Progenitor cell of endocrine pancreas (in vitro differentiated cells): ENCODE measurements at regions not wholly inside any gene's neighbourhood (a gene's known extent, or its start where the extent isn't known, plus 50 kb on each side); places are given as distances from the start of the nearest gene placed in this dataset.

ENCODE experiments used
- DNase-seq: peaks from one replicate; pipeline ENCODE4 v3.0.0; 2021; ENCODE audit warnings: low spot score; ENCODE audit not compliant: unreplicated experiment
- H3K27ac Mint-ChIP-seq: 2 replicates; pipeline ENCODE4 v1.8.0; 2021; ENCODE audit warnings: mild to moderate bottlenecking, moderate library complexity, mixed read lengths
- H3K27me3 Mint-ChIP-seq: 2 replicates; pipeline ENCODE4 v1.8.0; 2021; ENCODE audit warnings: mixed read lengths
- H3K36me3 Mint-ChIP-seq: 2 replicates; pipeline ENCODE4 v1.8.0; 2022; ENCODE audit warnings: mixed read lengths; ENCODE audit not compliant: insufficient read depth
- H3K4me1 Mint-ChIP-seq: 2 replicates; pipeline ENCODE4 v1.8.0; 2021; ENCODE audit warnings: low read depth, mixed read lengths
- H3K4me3 Mint-ChIP-seq: 2 replicates; pipeline ENCODE4 v1.8.0; 2021; ENCODE audit warnings: low read depth, mild to moderate bottlenecking, moderate library complexity, mixed read lengths
- H3K9me3 Mint-ChIP-seq: 2 replicates; pipeline ENCODE4 v1.8.0; 2021; ENCODE audit warnings: low read depth, mixed read lengths
- CTCF ChIP-seq: fragments of 200-600 bp; sonication (generic); IDR thresholded peaks from one replicate; pipeline ENCODE4 v1.5.0; 2021; ENCODE audit warnings: antibody characterized with exemption, mild to moderate bottlenecking; ENCODE audit not compliant: unreplicated experiment

- no peak for DNase-seq
- H3K9me3 Mint-ChIP-seq = peaks cover 17% of the 10 kb centered on the region
- no peaks in the 10 kb centered on the region for H3K27me3 Mint-ChIP-seq
- no peak for TF ChIP-seq CTCF
- no peak overlapping the region for H3K27ac Mint-ChIP-seq
- no peaks in the 10 kb centered on the region for H3K36me3 Mint-ChIP-seq
- no peak overlapping the region for H3K4me3 Mint-ChIP-seq
- H3K4me1 Mint-ChIP-seq = no peaks in the 10 kb centered on the region
Measured at GRCh38 chr7:32330602-32331001, 159.6 kb downstream of the LSM5 start.

GRCh38 chr7:32326078-32326477, 164.1 kb downstream of the LSM5 start:
- H3K36me3 Mint-ChIP-seq = no peaks in the 10 kb centered on the region

GRCh38 chr7:32323712-32324111, 166.5 kb downstream of the LSM5 start:
- TF ChIP-seq CTCF = no peak
- Mint-ChIP-seq H3K4me3 (no peak overlapping the region), H3K9me3 (no peaks in the 10 kb centered on the region), H3K27ac (no peak overlapping the region), H3K36me3 (no peaks in the 10 kb centered on the region), H3K4me1 (no peaks in the 10 kb centered on the region), H3K27me3 (peaks cover 8% of the 10 kb centered on the region)
- DNase-seq = no peak

More at GRCh38 chr7:32326078-32326477, 164.1 kb downstream of the LSM5 start:
- no peak for TF ChIP-seq CTCF
- Mint-ChIP-seq H3K27ac (no peak overlapping the region), H3K4me3 (no peak overlapping the region), H3K4me1 (no peaks in the 10 kb centered on the region), H3K27me3 (peaks cover under 1% of the 10 kb centered on the region), H3K9me3 (peaks cover under 1% of the 10 kb centered on the region)
- no peak for DNase-seq

GRCh38 chr7:32319012-32319382, 171.2 kb downstream of the LSM5 start:
- Mint-ChIP-seq H3K36me3 (no peaks in the 10 kb centered on the region), H3K4me3 (no peak overlapping the region), H3K9me3 (no peaks in the 10 kb centered on the region), H3K27me3 (peaks cover 16% of the 10 kb centered on the region), H3K4me1 (no peaks in the 10 kb centered on the region), H3K27ac (no peak overlapping the region)
- no peak for TF ChIP-seq CTCF
- DNase-seq = no peak

- Mint-ChIP-seq H3K4me1 (no peaks in the 10 kb centered on the region), H3K27ac (no peak overlapping the region), H3K4me3 (no peak overlapping the region), H3K27me3 (peaks cover 16% of the 10 kb centered on the region), H3K9me3 (no peaks in the 10 kb centered on the region), H3K36me3 (no peaks in the 10 kb centered on the region)
- DNase-seq = no peak
- TF ChIP-seq CTCF = no peak
Measured at GRCh38 chr7:32318300-32319011, 171.7 kb downstream of the LSM5 start.
